SH-SY5Y (cell line): ENCODE measurements at regions not wholly inside any gene's neighbourhood (a gene's known extent, or its start where the extent isn't known, plus 50 kb on each side); places are given as distances from the start of the nearest gene placed in this dataset.

Experiments used
- GATA2 ChIP-seq: IDR thresholded peaks from 2 replicates; pipeline ENCODE4 v1.6.1; 2011; ENCODE audit warnings: mild to moderate bottlenecking, low read depth, low read length
- GATA3 ChIP-seq: IDR thresholded peaks from 2 replicates; pipeline ENCODE4 v1.6.1; 2011; ENCODE audit warnings: low read depth, mild to moderate bottlenecking, low read length, moderate library complexity

DNA sequence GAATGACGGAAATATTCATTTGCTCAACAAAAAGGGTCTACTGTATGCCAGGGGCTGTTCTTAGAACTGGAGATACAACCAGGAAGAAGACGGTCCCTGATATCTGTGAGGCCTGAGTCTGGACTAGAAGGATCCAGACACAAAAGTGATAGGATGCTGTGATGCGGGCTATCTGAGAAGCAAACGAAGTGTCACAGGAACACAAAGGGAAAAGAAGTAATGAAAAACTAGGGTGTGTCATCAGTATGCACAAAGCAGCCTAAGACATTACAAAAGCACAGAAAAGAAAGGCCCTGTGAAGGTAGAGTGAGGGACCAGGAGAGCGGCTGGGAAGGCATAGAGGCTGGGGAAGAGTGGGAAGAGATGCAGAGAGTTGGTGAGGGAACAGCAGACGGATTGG lies 63.3 kb upstream of the C3orf80 start:
- TF ChIP-seq GATA3 (no peak), GATA2 (no peak)
